ENCODE measurements at regions not wholly inside any gene's neighbourhood (a gene's known extent, or its start where the extent isn't known, plus 50 kb on each side); places are given as distances from the start of the nearest gene placed in this dataset.
"Not testable (repeated sequence)": the region's sequence is repeated elsewhere in the genome, so short reads cannot be mapped to it uniquely, and the experiment has no call there.

DNA sequence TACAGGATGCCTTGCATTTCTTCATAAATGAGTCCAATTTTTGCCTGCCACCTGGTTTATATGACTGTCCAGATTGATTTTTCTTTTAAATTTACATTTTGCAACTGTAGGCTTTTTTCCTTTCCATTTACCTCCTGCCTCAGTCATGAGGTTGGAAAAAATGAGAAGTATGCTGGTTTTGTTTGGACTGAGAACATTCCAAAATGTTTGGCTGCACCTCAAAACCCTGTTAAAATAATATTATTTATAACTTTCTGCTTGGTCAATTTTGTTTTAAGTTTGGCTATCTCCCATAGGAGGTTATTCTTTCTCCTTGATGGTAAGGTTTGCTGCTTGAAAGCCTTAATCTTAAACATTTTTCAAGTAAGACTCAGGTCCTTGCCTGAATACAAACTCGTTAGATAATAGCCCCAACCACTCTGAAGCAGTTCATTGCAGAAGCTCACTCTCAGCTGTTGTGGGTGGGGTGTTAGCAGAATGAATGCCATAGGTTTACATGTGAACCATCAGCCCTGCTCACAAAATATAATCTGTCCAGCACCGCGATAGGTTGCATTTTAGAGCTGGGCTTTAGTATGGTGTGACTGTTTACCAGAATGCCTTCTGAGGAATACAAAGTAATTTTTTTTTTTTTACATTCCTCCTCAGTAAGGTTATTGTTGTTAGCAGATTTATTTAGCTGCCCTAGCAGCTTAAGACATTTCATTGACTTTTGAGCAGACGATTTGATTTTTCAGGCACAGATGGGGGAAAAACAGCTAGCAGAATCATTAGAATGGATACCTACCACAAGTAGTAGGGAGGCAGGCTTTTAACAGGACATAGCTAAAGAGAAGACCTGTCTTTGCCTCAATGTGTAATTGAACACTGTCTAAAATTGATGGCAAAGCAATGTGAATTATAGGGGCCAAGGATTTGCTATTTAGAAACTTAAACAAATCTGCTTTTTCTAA lies 630.8 kb upstream of the KCNMB2 start:
- no peaks in the 10 kb centered on the region for H3K4me1 Mint-ChIP-seq (ENCODE audit: low read depth)
- no peaks in the 10 kb centered on the region for H3K27me3 Mint-ChIP-seq (ENCODE audit: low read depth)
- no peak overlapping the region for H3K4me3 Mint-ChIP-seq
- peaks cover under 1% of the 10 kb centered on the region for H3K9me3 Mint-ChIP-seq
- H3K27ac Mint-ChIP-seq: no peak overlapping the region
- peaks cover 1% of the 10 kb centered on the region for H3K36me3 Mint-ChIP-seq (ENCODE audit: low read depth)

DNA sequence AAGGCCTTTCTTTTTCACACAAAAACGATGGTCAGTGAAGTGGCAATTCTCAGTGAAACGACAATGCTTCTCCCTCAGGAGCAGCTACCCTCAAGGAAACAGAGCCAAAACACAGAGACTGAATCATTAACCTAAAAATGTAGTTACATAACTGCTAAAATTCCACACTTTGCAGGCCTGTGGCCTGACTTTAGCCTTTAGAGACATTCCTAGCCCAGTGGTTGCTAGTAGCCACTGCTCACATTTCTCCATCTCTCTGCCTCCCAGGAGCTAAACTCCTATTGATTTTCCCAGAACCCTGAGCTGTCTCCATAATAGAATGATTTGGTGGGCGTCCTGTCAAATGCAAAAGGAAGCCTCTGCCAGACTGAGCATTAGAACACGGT lies 630.1 kb upstream of the KCNMB2 start:
- Mint-ChIP-seq H3K4me3 (no peak overlapping the region), H3K4me1 (ENCODE audit: low read depth) (no peaks in the 10 kb centered on the region), H3K27ac (no peak overlapping the region), H3K9me3 (peaks cover under 1% of the 10 kb centered on the region), H3K27me3 (ENCODE audit: low read depth) (no peaks in the 10 kb centered on the region), H3K36me3 (ENCODE audit: low read depth) (peaks cover 1% of the 10 kb centered on the region)

DNA sequence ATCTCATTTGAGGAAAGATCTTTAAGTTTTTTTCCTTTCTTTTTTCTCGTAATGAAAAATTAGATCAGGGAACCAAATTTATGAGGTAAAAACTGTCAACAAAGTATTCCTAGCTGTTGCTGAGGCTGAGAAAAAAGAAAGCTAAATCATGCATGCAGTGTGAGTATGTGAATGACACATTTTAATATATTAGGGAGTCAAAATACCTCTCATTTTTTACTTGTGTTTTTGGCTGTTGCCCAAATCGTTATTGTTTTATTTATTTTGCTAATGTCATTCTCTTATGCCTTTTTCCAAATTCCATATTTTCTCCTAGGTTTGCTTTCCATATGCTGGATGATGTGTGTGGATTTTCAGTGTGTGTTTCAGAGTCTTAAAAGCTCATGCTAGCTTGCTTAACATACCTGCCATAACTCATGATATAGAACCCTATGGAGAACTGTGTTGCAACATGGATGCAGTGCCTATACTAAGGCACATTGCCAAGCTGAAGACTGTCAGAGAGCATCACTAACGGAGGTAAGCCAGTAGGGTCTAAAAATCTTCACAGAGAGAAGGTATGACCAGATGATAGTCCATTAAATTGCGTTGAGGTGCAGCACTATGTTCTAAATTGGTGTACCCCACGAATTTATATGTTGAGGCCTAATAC lies 629.5 kb upstream of the KCNMB2 start:
- Mint-ChIP-seq H3K36me3 (ENCODE audit: low read depth) (peaks cover 1% of the 10 kb centered on the region), H3K4me1 (ENCODE audit: low read depth) (no peaks in the 10 kb centered on the region), H3K9me3 (peaks cover 4% of the 10 kb centered on the region), H3K4me3 (no peak overlapping the region), H3K27ac (no peak overlapping the region), H3K27me3 (ENCODE audit: low read depth) (no peaks in the 10 kb centered on the region)

DNA sequence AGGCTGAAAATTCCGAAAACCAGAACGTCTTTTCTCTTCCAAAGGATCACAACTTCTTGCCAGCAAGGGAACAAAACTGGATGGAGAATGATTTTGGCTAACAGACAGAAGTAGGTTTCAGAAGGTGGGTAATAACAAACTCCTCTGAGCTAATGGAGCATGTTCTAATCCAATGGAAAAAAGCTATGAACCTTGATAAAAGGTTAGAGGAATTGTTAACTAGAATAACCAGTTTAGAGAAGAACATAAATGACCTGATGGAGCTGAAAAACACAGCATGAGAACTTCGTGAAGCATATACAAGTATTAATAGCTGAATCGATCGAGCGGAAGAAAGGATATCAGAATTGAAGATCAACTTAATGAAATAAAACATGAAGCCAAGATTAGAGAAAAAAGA lies 626.7 kb upstream of the KCNMB2 start:
- H3K36me3 Mint-ChIP-seq (ENCODE audit: low read depth); H3K4me3 Mint-ChIP-seq; H3K4me1 Mint-ChIP-seq (ENCODE audit: low read depth); H3K27me3 Mint-ChIP-seq (ENCODE audit: low read depth); H3K27ac Mint-ChIP-seq: not testable (repeated sequence)
- H3K9me3 Mint-ChIP-seq: peaks cover 10% of the 10 kb centered on the region

DNA sequence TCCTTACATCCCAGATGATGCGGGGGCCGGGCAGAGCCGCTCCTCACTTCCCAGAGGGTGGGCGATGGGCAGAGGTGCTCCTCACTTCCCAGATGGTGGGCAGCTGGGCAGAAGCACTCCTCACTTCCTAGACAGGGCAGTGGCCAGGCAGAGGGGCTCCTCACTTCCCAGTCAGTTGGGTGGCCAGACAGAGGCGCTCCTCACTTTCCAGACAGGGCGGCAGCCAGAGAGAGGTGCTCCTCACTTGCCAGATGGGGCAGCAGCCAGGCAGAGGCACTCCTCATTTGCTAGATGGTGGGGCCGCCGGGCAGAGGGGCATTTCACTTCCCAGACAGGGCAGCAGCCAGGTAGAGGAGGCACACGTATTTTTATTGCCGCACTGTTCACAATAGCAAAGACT lies 622.0 kb upstream of the KCNMB2 start:
- H3K4me3 Mint-ChIP-seq: no peak overlapping the region
- no peaks in the 10 kb centered on the region for H3K4me1 Mint-ChIP-seq (ENCODE audit: low read depth)
- no peak overlapping the region for H3K27ac Mint-ChIP-seq
- no peaks in the 10 kb centered on the region for H3K27me3 Mint-ChIP-seq (ENCODE audit: low read depth)
- H3K9me3 Mint-ChIP-seq: peaks cover 10% of the 10 kb centered on the region
- H3K36me3 Mint-ChIP-seq (ENCODE audit: low read depth): peaks cover 1% of the 10 kb centered on the region

DNA sequence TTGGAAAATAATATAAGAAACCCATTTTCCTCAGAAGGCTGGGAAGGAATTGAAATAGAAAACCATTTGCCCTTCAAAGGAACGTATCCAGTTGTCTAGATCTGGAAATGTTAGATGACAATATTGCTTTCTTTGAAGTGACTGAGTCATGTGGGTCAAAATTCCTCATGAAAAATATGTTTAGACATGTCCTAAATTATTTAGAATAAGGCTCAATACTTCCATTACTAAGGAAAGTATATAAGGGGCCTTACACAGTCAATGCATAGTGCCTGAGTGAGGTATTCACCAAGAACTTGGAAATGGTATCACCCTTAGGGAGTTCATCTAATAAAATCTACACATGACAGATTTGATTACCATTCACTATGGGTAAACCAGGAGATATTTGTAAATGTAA lies 619.8 kb upstream of the KCNMB2 start:
- Mint-ChIP-seq H3K36me3 (ENCODE audit: low read depth) (no peaks in the 10 kb centered on the region), H3K9me3 (peaks cover 7% of the 10 kb centered on the region), H3K4me1 (ENCODE audit: low read depth) (no peaks in the 10 kb centered on the region), H3K27me3 (ENCODE audit: low read depth) (no peaks in the 10 kb centered on the region), H3K27ac (no peak overlapping the region), H3K4me3 (no peak overlapping the region)

DNA sequence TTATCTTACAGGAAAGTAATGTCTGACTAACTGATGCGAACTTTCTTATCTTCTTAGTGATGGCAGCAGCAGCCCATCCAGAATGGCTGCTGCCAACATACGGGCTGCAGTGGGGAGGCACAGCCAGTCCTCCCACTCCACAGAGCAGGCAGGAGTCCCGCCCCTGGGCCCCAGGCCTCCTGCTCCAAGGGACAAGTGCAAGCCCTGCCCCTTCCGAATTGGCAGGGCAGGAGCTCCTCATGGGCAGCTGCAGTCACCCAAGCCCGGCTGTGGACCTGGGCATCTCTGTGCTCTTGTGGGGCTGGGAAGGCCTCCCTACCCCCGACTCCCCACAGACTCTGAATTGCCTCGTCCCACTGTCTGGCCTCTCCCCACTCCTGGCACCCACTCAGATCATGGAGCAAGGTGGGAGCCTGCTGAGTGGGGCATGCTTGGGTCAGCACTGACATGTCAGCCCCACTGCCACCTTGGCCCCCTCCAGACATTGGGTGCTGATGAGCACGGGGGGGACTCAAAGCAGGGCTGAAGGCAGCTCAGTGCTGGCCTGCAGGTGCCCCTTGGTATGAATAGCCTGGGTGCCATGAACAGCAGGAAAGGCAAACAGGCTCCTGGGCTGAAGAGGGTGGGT lies 618.9 kb upstream of the KCNMB2 start:
- Mint-ChIP-seq H3K27me3 (ENCODE audit: low read depth) (no peaks in the 10 kb centered on the region), H3K4me1 (ENCODE audit: low read depth) (no peaks in the 10 kb centered on the region), H3K4me3 (no peak overlapping the region), H3K9me3 (peaks cover 8% of the 10 kb centered on the region), H3K27ac (no peak overlapping the region), H3K36me3 (ENCODE audit: low read depth) (no peaks in the 10 kb centered on the region)

DNA sequence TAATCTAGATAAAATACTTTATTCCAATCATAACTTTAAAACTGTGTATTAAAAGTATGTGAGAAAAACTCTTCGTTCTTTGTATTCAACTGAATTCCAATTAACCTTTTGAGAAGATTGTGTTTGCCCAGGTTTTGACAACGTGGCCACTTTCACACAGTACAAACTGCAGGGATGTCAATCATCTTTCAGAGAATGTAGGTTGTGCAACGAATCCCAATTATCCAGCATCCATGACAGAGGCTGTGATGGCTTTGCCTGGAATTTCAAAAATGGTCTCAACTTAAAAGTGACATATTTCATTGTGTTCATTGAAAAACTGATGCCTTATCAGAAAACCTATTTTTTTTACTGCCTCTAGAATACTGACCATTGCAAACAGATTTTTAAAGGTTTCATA lies 615.1 kb upstream of the KCNMB2 start:
- Mint-ChIP-seq H3K27ac (no peak overlapping the region), H3K36me3 (ENCODE audit: low read depth) (no peaks in the 10 kb centered on the region), H3K4me1 (ENCODE audit: low read depth) (no peaks in the 10 kb centered on the region), H3K9me3 (peaks cover 13% of the 10 kb centered on the region), H3K27me3 (ENCODE audit: low read depth) (no peaks in the 10 kb centered on the region), H3K4me3 (no peak overlapping the region)

DNA sequence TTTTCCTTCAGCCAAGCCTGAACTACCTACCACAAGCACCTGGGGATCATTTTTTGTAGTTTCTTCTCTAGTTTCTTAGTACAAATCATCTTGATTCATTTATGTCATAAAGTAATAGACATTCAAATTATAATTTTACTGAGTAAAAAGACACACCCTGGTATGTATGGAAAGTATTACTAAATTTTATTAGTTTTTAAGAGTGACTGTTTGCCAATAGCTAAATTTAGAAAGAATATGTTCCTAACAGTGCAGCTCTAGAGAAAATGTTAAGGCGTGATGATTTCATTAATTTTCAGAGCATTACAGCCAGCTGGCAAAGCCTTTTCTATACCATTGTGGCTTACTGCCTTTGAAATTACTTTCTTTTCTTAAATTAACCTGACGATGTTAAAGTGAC lies 612.0 kb upstream of the KCNMB2 start:
- Mint-ChIP-seq H3K27ac (no peak overlapping the region), H3K4me3 (no peak overlapping the region), H3K27me3 (ENCODE audit: low read depth) (no peaks in the 10 kb centered on the region), H3K36me3 (ENCODE audit: low read depth) (no peaks in the 10 kb centered on the region), H3K4me1 (ENCODE audit: low read depth) (no peaks in the 10 kb centered on the region), H3K9me3 (peaks cover 13% of the 10 kb centered on the region)

DNA sequence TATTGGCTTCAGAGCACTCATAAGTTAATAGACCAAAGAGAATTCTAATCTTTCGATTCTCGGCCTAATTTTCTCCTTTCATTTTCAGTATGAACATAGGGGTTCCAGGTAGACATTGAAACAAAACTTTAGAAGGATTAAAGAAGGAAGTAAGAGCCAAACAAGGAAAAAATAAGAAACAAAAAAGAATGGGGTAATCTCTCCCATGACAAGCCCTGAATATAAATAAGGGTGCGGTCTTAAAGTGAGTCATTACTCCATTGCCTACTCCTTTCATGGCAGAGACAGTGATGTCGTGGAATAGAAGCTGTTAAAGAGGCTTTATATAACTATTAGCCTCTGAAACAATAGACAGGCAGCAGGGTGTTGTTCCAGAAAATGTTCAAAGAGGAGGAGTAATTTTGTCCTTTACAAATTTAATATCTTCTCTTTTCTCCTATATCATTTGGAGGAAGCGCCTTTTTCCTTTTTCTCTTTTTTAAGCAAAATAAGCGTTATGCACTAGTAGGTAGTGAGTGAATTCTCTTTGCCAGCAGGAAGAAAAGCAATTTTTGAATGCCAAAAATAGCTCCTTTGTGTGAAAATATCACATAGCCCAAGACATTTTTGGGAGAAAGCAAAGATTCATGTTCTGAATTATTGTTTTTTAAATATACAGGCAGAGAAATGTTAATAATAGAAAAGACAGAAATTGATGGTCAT lies 607.9 kb upstream of the KCNMB2 start:
- Mint-ChIP-seq H3K27me3 (ENCODE audit: low read depth) (no peaks in the 10 kb centered on the region), H3K36me3 (ENCODE audit: low read depth) (no peaks in the 10 kb centered on the region), H3K4me3 (no peak overlapping the region), H3K9me3 (peaks cover 7% of the 10 kb centered on the region), H3K4me1 (ENCODE audit: low read depth) (no peaks in the 10 kb centered on the region), H3K27ac (no peak overlapping the region)

DNA sequence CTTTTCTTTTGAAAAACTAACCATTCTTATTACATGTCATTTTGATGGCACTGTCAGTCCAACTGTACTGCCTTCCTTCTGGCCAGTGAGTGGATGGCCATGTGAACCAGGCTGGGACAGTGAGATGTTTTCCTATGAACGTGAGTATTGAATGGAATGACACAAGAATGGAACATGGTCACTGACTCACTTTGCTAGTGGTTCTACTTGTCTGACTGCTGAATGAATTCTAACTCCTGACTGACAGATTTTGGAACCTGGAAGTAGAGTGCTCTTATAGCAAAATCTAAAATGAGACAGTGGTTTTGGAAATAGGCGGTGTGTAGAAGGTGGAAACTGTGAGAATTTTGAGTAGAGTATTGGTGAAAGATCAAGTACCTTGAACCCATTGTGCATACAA lies 606.9 kb upstream of the KCNMB2 start:
- Mint-ChIP-seq H3K4me3 (no peak overlapping the region), H3K36me3 (ENCODE audit: low read depth) (no peaks in the 10 kb centered on the region), H3K27me3 (ENCODE audit: low read depth) (no peaks in the 10 kb centered on the region), H3K27ac (no peak overlapping the region), H3K9me3 (peaks cover 4% of the 10 kb centered on the region), H3K4me1 (ENCODE audit: low read depth) (no peaks in the 10 kb centered on the region)

DNA sequence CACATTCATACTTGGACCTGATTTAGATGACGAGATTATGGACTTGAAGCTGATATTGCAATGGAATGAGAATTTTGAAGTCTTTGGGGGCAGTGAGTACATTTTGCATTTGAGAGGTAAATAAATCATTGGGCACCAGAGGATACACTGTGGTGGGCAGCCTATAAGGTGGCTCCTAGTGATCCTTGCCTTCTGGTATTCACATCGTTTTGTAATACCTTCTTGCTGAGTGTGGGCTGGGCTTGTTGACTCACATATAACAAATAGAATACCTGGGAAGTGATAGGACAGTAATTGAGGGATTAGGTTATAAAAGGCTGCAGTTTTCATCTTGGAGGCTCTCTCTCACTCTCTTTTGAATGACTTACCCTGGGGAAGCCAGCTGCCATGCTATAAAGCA lies 605.5 kb upstream of the KCNMB2 start:
- no peak overlapping the region for H3K27ac Mint-ChIP-seq
- no peaks in the 10 kb centered on the region for H3K36me3 Mint-ChIP-seq (ENCODE audit: low read depth)
- H3K4me1 Mint-ChIP-seq (ENCODE audit: low read depth): no peaks in the 10 kb centered on the region
- H3K9me3 Mint-ChIP-seq: peaks cover 1% of the 10 kb centered on the region
- no peaks in the 10 kb centered on the region for H3K27me3 Mint-ChIP-seq (ENCODE audit: low read depth)
- no peak overlapping the region for H3K4me3 Mint-ChIP-seq

DNA sequence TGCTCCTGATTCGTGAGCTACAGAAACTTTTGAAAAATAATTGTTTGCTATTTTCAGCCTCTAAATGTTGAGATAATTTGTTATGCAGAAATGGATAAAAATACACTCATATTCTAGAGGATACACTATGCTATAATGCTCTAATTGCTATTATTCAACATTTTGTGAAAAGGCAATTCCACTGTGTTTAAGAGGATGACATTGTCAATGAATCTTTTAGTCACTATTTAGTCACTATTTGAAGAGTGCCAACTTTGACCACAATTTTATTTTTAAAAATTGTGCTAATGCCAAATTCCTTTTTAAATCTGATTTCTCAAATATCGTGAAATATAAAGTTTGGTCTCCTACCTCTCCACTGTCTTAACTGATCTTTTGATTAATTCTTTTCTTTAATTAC lies 604.9 kb upstream of the KCNMB2 start:
- no peaks in the 10 kb centered on the region for H3K4me1 Mint-ChIP-seq (ENCODE audit: low read depth)
- H3K27me3 Mint-ChIP-seq (ENCODE audit: low read depth): no peaks in the 10 kb centered on the region
- no peak overlapping the region for H3K27ac Mint-ChIP-seq

DNA sequence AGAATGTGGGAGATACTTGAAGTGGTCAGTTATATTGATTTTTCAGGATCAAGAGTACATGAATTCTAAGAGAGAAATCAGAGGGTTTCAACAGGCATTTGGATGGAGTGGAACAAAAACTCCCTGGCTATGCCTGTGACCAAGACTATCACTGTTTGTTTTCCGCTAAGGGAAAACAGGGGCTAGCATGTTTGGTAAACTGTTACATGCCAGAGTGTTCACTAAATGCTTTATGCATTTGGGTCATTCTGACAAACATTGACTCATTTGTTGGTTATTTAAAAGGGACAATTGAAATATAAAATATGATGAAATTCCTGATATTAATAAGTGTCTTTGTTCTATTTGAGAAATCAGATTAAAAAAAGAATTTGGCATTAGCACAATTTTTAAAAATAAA lies 603.9 kb upstream of the KCNMB2 start:
- Mint-ChIP-seq H3K27ac (no peak overlapping the region), H3K27me3 (ENCODE audit: low read depth) (no peaks in the 10 kb centered on the region), H3K4me1 (ENCODE audit: low read depth) (no peaks in the 10 kb centered on the region), H3K4me3 (no peak overlapping the region), H3K9me3 (no peaks in the 10 kb centered on the region), H3K36me3 (ENCODE audit: low read depth) (no peaks in the 10 kb centered on the region)

More for the DNA sequence above, 604.9 kb upstream of the KCNMB2 start:
- no peak overlapping the region for H3K4me3 Mint-ChIP-seq
- no peaks in the 10 kb centered on the region for H3K9me3 Mint-ChIP-seq
- no peaks in the 10 kb centered on the region for H3K36me3 Mint-ChIP-seq (ENCODE audit: low read depth)
